ENCODE measurements at regions not wholly inside any gene's neighbourhood (a gene's known extent, or its start where the extent isn't known, plus 50 kb on each side); places are given as distances from the start of the nearest gene placed in this dataset.

- TF ChIP-seq CTCF (IDR thresholded peaks at IDR 0.05) (no peak), POLR2A (IDR thresholded peaks at IDR 0.05) (no peak)
Observed at GRCh38 chr3:64932666-64933342, 245.0 kb upstream of the ADAMTS9 start.
